GM19193 (cell line): ENCODE measurements at regions not wholly inside any gene's neighbourhood (a gene's known extent, or its start where the extent isn't known, plus 50 kb on each side); places are given as distances from the start of the nearest gene placed in this dataset.

Experiments
- POLR2A ChIP-seq: IDR thresholded peaks from 4 replicates; pipeline ENCODE4 v1.6.1; 2011; ENCODE audit not compliant: insufficient read depth, insufficient read length; ENCODE audit errors: extremely low read depth

DNA sequence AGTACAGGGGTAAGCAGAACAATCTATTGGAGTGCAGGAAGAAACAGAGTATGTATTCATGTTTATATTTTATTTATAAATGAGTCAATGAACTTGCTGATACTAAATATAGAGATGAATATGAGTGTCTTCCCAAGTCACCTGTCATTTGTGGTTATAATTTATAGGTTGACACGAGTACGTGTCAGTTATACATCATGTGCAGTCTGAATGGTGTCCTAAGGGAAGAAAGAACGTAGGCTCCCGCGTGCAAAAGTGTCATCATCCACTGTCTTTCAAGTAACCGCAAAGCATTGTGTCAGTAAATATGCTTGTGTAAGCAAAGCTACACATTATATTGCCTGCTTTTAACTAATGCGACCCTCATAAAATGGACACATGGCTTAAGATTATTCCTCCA lies 786.1 kb downstream of the KCNJ2 start:
- TF ChIP-seq POLR2A: no peak

GRCh38 chr17:70956726-70957125 lies 787.4 kb downstream of the KCNJ2 start:
- TF ChIP-seq POLR2A: no peak

- TF ChIP-seq POLR2A: no peak
Measured at GRCh38 chr17:70961341-70961740, 792.0 kb downstream of the KCNJ2 start.

GRCh38 chr17:70968302-70968701 lies 799.0 kb downstream of the KCNJ2 start:
- TF ChIP-seq POLR2A: no peak

- no peak for TF ChIP-seq POLR2A
Measured at GRCh38 chr17:70969521-70970034, 800.2 kb downstream of the KCNJ2 start.

DNA sequence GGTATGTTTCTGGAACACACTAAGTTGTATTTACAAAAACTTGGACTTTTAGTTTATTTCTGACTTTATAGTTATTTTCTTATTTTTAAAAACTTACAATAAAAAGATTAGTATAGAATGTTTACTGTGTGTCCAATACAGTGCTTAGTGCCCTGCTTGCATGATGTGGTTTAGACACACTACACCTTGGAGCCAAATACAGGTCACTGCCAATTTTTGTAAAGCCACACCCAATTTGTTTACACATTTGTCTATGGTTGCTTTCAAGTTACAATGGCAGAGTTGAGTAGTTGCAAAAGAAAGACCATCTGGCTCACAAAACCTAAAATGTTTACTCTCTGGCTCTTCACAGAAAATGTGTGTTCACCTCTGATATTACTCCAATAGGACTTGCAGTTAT lies 807.1 kb downstream of the KCNJ2 start:
- no peak for TF ChIP-seq POLR2A

DNA sequence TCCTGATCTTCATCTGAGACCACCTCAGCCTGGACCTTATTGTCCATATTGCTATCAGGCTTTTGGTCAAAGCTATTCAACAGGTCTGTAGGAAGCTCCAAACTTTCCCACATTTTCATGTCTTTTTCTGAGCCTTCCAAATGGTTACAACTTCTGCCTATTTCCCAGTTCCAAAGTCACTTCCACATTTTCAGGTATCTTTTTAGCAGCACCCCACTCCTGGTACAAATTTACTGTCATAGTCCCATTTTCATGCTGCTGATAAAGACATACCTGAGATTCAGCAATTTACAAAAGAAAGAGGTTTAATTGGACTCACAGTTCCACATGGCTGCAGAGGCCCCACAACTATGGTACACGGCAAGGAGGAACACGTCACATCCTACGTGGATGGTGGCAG lies 815.5 kb downstream of the KCNJ2 start:
- no peak for TF ChIP-seq POLR2A

DNA sequence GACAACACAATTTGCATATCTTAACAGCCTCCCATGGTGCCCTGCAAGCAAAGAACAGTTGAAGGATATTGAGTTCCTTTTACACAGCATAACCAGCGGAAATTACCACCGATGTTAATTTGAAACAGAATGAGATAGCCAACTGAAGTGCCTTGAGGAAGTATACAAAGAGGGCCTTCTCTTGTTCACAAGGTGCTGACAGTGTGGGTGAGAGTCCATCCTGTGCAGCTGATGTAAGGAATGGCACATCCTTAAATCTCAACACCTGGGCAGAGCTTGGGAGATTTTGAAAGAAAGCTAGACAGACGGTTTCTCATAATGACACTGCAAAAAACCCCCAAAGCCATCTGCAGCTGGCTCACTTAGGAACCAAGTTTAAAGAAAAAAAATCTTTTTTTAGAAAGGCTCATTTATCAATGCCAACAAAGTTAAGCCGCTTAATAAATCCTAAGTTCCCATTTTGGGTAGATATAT lies 818.6 kb downstream of the KCNJ2 start:
- TF ChIP-seq POLR2A: no peak

DNA sequence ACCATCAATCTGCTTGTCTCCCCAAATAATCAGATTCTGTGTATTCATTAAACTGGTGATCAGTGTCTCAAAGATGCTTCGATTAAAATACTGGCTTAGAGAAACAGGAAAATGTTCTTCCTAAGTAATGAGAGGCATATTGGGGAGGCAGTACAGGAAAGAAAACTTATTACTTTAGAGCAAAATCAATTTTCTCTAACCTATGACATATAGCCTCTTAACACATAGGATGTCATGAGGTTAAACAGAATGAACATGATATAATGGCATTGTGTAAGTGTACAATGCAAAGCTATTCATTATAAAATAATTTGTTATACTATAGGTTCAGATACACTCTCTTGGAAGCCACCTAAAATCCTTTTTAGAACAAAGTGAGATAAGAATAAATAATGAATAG lies 819.3 kb downstream of the KCNJ2 start:
- TF ChIP-seq POLR2A: no peak

DNA sequence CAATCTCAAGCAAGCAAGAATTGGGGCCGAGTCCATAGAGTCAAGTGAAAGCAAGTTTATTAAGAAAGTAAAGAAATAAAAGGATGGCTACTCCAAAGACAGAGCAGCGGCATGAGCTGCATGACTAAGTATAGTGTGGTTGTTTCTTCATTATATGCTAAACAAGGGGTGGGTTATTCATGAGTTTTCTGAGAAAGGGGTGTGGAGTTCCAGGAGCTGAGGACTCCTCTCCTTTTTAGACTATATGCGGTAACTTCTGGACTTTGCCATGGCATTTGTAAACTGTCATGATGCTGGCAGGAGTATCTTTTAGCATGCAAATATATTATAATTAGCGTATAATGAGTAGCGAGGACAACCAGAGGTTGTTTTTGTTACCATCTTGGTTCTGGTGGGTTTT lies 819.9 kb downstream of the KCNJ2 start:
- no peak for TF ChIP-seq POLR2A

DNA sequence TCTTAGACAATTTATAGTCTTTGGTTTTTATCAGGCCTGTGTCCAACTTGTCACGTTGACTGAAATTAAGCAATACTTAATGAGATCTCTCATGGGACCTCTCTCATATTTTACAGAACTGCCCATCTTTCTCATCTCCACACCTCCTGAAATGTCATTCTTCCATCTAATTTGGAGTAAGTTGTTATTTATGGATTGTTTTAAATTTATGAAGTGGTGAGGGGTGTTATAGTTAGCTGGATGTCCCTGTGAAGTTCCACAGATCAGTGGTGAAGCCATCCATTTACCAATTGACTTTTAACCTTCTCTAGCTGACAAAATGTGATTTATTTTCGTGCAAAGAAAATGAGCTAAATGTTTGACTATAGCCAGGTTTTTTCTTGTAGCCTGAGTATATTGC lies 824.9 kb downstream of the KCNJ2 start:
- TF ChIP-seq POLR2A: no peak

DNA sequence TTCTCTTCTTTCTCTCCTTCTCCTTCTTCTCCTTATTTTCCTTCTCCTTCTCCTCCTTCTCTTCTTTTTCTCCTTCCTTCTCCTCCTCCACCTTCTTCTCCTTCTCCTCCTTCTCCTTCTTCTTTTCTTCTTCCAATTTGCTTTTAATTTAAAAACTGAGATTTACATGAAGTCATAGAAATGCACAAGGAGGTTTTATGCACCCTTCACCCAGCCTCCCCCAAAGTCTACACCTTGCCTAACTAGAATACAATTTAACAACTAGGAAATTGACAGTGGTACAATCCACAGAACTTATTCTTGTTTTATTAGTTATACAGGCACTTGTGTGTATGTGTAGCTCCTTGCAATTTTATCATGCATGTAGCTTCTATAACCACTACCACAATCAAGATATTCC lies 826.7 kb downstream of the KCNJ2 start:
- TF ChIP-seq POLR2A: no peak

GRCh38 chr17:71003736-71004135 lies 834.4 kb downstream of the KCNJ2 start:
- TF ChIP-seq POLR2A: no peak

GRCh38 chr17:71004413-71004812 lies 835.1 kb downstream of the KCNJ2 start:
- no peak for TF ChIP-seq POLR2A

DNA sequence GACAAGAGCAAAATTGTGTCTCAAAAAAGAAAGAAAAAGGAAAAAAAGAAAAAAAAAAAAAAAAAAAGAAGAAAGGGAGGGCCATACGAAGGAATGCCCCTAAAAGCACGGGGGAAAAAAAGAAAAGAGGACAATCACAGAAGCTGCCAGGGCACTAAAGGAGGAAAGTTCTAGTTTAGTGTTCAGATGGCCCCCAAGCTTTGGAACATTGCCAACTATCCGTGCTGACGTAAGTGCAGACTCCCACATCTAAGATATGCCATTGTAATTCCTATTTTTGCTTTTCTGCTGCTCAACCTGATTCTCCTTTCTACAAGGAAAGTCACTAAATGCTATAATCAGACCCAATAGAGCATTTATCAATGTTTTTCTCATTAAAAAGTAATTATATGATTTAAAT lies 842.1 kb downstream of the KCNJ2 start:
- no peak for TF ChIP-seq POLR2A

DNA sequence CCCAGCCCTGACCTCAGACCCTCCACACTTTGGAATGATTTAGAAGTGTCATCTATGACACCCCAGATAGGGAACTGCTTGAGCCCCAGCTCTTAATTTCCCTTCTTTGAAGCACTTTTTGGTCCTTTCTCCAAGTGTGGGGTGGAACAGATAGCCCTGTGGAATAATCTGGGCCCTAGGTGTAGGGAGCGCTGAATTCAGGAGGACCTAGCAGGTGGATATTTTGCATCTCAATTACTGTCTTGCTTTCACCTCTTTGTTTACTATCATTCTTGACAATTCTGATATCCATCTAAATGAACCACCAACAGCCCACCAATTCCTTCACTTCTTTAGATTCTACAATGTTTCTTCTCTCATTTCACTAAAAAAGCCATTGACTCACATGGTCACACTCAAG lies 850.4 kb downstream of the KCNJ2 start:
- TF ChIP-seq POLR2A: no peak

- TF ChIP-seq POLR2A: no peak
Measured at GRCh38 chr17:71022758-71023157, 853.4 kb downstream of the KCNJ2 start.
